H1 (cell line): ENCODE measurements at regions not wholly inside any gene's neighbourhood (a gene's known extent, or its start where the extent isn't known, plus 50 kb on each side); places are given as distances from the start of the nearest gene placed in this dataset.

Experiments used
- CTCF ChIA-PET: fragments of 300-600 bp; sonication (Branson Sonifier 250); formaldehyde crosslinking; loops from one replicate; lab custom pipeline; 2021; ENCODE audit not compliant: partially characterized antibody; lab: Charles Lee
- POLR2A ChIA-PET: fragments of 300-600 bp; sonication (Branson Sonifier 250); formaldehyde crosslinking; loops from one replicate; lab custom pipeline; 2021; ENCODE audit warnings: inconsistent platforms; ENCODE audit not compliant: partially characterized antibody; lab: Charles Lee
- DNase-seq, 2 experiments: peaks; one replicate each; pipeline versions ENCODE4 v3.0.0 to v3.0.0-alpha.2; 2010 to 2022; ENCODE audit warnings: low spot score in 2 of 2, low read depth in 1 of 2, mixed read lengths in 1 of 2
- FAIRE-seq: peaks from 2 replicates; lab custom pipeline; 2011; peaks lifted over from hg19 to GRCh38; lab: Jason Lieb, UNC
- H2AFZ ChIP-seq: 2 replicates; pipeline ENCODE4 v1.8.1; 2012; ENCODE audit warnings: low read length, inconsistent platforms
- H2AK5ac ChIP-seq: 2 replicates; pipeline ENCODE4 v1.6.1; 2013; ENCODE audit warnings: low read depth, low read length
- H2BK120ac ChIP-seq: replicated peaks from 2 replicates; pipeline ENCODE3; 2013; ENCODE audit warnings: low read depth, low read length, inconsistent platforms
- H2BK12ac ChIP-seq: 2 replicates; pipeline ENCODE4 v1.6.1; 2013; ENCODE audit warnings: low read depth, low read length
- H2BK15ac ChIP-seq: 2 replicates; pipeline ENCODE4 v1.6.1; 2013; ENCODE audit warnings: low read length
- H2BK20ac ChIP-seq: 2 replicates; pipeline ENCODE4 v1.6.1; 2013; ENCODE audit warnings: low read length
- H2BK5ac ChIP-seq: 2 replicates; pipeline ENCODE4 v1.6.1; 2013; ENCODE audit warnings: low read depth, low read length
- H3K14ac ChIP-seq: 2 replicates; pipeline ENCODE4 v1.6.1; 2013; ENCODE audit warnings: inconsistent platforms; ENCODE audit not compliant: insufficient read length
- H3K18ac ChIP-seq: 2 replicates; pipeline ENCODE4 v1.6.1; 2013; ENCODE audit warnings: low read length; ENCODE audit errors: extremely low read depth
- H3K23ac ChIP-seq: 2 replicates; pipeline ENCODE4 v1.6.1; 2013; ENCODE audit warnings: inconsistent platforms; ENCODE audit not compliant: insufficient read length
- H3K23me2 ChIP-seq: 2 replicates; pipeline ENCODE4 v1.6.1; 2013; ENCODE audit warnings: low read depth, low read length
- H3K27ac ChIP-seq: 2 replicates; pipeline ENCODE4 v1.6.1; 2011; ENCODE audit warnings: low read depth, low read length, inconsistent platforms
- H3K27me3 ChIP-seq, 4 experiments: replicated peaks in 1 of 4; 1 replicate in 1 of 4; 2 replicates in 3 of 4; pipeline versions ENCODE4 v1.6.1 to v1.8.1; 2011 to 2013; ENCODE audit warnings: low read length in 3 of 4, mild to moderate bottlenecking in 3 of 4, inconsistent platforms in 2 of 4, mixed read lengths in 2 of 4, moderate library complexity in 1 of 4; ENCODE audit not compliant: control insufficient read depth in 3 of 4, insufficient read depth in 3 of 4; ENCODE audit errors: extremely low read depth in 1 of 4
- H3K36me3 ChIP-seq, 4 experiments: 2 replicates each; pipeline versions ENCODE4 v1.6.1 to v1.8.1; 2011 to 2013; ENCODE audit warnings: mild to moderate bottlenecking in 4 of 4, low read length in 3 of 4, moderate library complexity in 2 of 4, control low read depth in 1 of 4, inconsistent platforms in 1 of 4; ENCODE audit not compliant: insufficient read depth in 4 of 4, control insufficient read depth in 2 of 4
- H3K4ac ChIP-seq: replicated peaks from 2 replicates; pipeline ENCODE3; 2013; ENCODE audit warnings: low read length, low read depth, mixed read lengths, inconsistent platforms; ENCODE audit not compliant: insufficient read length
- H3K4me1 ChIP-seq, 4 experiments: replicated peaks in 1 of 4; 1 replicate in 1 of 4; 2 replicates in 3 of 4; pipeline versions ENCODE4 v1.6.1 to v1.8.1; 2011 to 2013; ENCODE audit warnings: low read length in 3 of 4, inconsistent platforms in 2 of 4, mixed read lengths in 1 of 4; ENCODE audit not compliant: insufficient read depth in 4 of 4, control insufficient read depth in 3 of 4
- H3K4me2 ChIP-seq, 2 experiments: 2 replicates each; pipeline versions ENCODE4 v1.6.1 to v1.8.1; 2011 to 2013; ENCODE audit warnings: low read depth in 2 of 2, low read length in 2 of 2, control low read depth in 1 of 2, inconsistent platforms in 1 of 2, mild to moderate bottlenecking in 1 of 2; ENCODE audit not compliant: insufficient read depth in 1 of 2
- H3K4me3 ChIP-seq, 4 experiments: fragments of 200-600, 300-600 bp in 1 of 4; sonication (generic), shearing (Covaris generic), sonication (Bioruptor Twin) in 1 of 4; 2 replicates each; pipeline versions ENCODE4 v1.5.1 to v1.8.1; 2011 to 2016; ENCODE audit warnings: low read length in 4 of 4, low read depth in 3 of 4, control low read depth in 2 of 4, inconsistent platforms in 2 of 4, mild to moderate bottlenecking in 2 of 4, mixed read lengths in 1 of 4, moderate library complexity in 1 of 4; ENCODE audit not compliant: insufficient read depth in 2 of 4; ENCODE audit errors: extremely low read depth in 1 of 4
- H3K56ac ChIP-seq: replicated peaks from 2 replicates; pipeline ENCODE3; 2013; ENCODE audit warnings: low read depth, mild to moderate bottlenecking, mixed read lengths, low read length, inconsistent platforms; ENCODE audit not compliant: insufficient read length
- H3K79me1 ChIP-seq: 2 replicates; pipeline ENCODE4 v1.6.1; 2013; ENCODE audit warnings: low read depth, low read length, control low read depth
- H3K79me2 ChIP-seq, 2 experiments: 2 replicates each; pipeline versions ENCODE4 v1.6.1 to v1.8.1; 2012 to 2013; ENCODE audit warnings: low read length in 2 of 2, mild to moderate bottlenecking in 2 of 2, inconsistent platforms in 1 of 2; ENCODE audit not compliant: insufficient read depth in 2 of 2, control insufficient read depth in 1 of 2
- H3K9ac ChIP-seq, 4 experiments: replicated peaks in 1 of 4; 1 replicate in 1 of 4; 2 replicates in 3 of 4; pipeline versions ENCODE4 v1.6.1 to v1.8.1; 2011 to 2013; ENCODE audit warnings: low read depth in 3 of 4, low read length in 3 of 4, control low read depth in 2 of 4, mild to moderate bottlenecking in 2 of 4, moderate library complexity in 2 of 4, inconsistent platforms in 1 of 4; ENCODE audit errors: extremely low read depth in 1 of 4
- H3K9me3 ChIP-seq, 2 experiments: 2 replicates each; pipeline versions ENCODE4 v1.6.1 to v1.8.1; 2012 to 2013; ENCODE audit warnings: mild to moderate bottlenecking in 2 of 2, moderate library complexity in 2 of 2, control low read depth in 1 of 2, inconsistent platforms in 1 of 2, low read depth in 1 of 2, low read length in 1 of 2, mixed read lengths in 1 of 2; ENCODE audit not compliant: insufficient read depth in 2 of 2
- H4K20me1 ChIP-seq, 2 experiments: replicated peaks in 1 of 2; 2 replicates each; pipeline versions ENCODE3 to v1.8.1; 2011 to 2013; ENCODE audit warnings: inconsistent platforms in 2 of 2, low read length in 2 of 2, mild to moderate bottlenecking in 1 of 2; ENCODE audit not compliant: insufficient read depth in 2 of 2, control insufficient read depth in 1 of 2
- H4K5ac ChIP-seq: 2 replicates; pipeline ENCODE4 v1.6.1; 2013; ENCODE audit warnings: low read length, low read depth, mixed read lengths, inconsistent platforms; ENCODE audit not compliant: insufficient read length
- H4K8ac ChIP-seq: 2 replicates; pipeline ENCODE4 v1.8.0; 2013; ENCODE audit warnings: mild to moderate bottlenecking, moderate library complexity, low read length, inconsistent platforms; ENCODE audit not compliant: insufficient read depth; ENCODE audit errors: extremely low read depth
- H4K91ac ChIP-seq: replicated peaks from 2 replicates; pipeline ENCODE3; 2013; ENCODE audit warnings: low read length, mixed read lengths, inconsistent platforms; ENCODE audit not compliant: insufficient read length
- E2F6 ChIP-seq: IDR thresholded peaks from 2 replicates; pipeline ENCODE4 v1.6.1; 2012; ENCODE audit warnings: inconsistent platforms
- GTF2F1 ChIP-seq: IDR thresholded peaks from 2 replicates; pipeline ENCODE4 v1.6.1; 2012; ENCODE audit warnings: low read depth, low read length, improper control_type of control experiment, borderline replicate concordance
- POLR2A ChIP-seq, 2 experiments: IDR thresholded peaks; 1 replicate in 1 of 2; 2 replicates in 1 of 2; pipeline ENCODE4 v1.6.1; 2011; ENCODE audit warnings: low read depth in 2 of 2, low read length in 2 of 2, mild to moderate bottlenecking in 2 of 2; ENCODE audit errors: control extremely low read depth in 1 of 2
- WGBS, 2 experiments: shearing (Covaris generic) in 1 of 2; methylation state at CpG; one replicate each; pipeline versions ENCODE4 v1.1.6 to v1.1.7; 2013 to 2015; ENCODE audit warnings: low lambda C conversion rate in 2 of 2, mixed read lengths in 2 of 2, inconsistent platforms in 1 of 2, low coverage in 1 of 2, missing lambda C conversion rate in 1 of 2; ENCODE audit not compliant: insufficient replicate concordance in 2 of 2, insufficient coverage in 1 of 2, insufficient read length in 1 of 2; ENCODE audit errors: extremely low coverage in 1 of 2, missing lambda C conversion rate in 1 of 2; 5-methylcytosine and 5-hydroxymethylcytosine counted together

- Histone ChIP-seq H3K9me3 (no peaks in the 10 kb centered on the region), H3K23ac (no peak overlapping the region), H3K9ac (no peak overlapping the region), H3K27ac (no peak overlapping the region), H3K4me2 (no peak overlapping the region), H3K27me3 (no peaks in the 10 kb centered on the region), H2BK120ac (no peak overlapping the region), H2BK20ac (no peak overlapping the region), H4K20me1 (no peaks in the 10 kb centered on the region), H3K18ac (no peak overlapping the region), H2BK5ac (no peak overlapping the region), H3K4me1 (no peaks in the 10 kb centered on the region), H2AK5ac (no peak overlapping the region), H3K14ac (no peak overlapping the region), H3K56ac (no peak overlapping the region), H2BK15ac (no peak overlapping the region), H3K23me2 (no peaks in the 10 kb centered on the region), H3K36me3 (no peaks in the 10 kb centered on the region), H4K91ac (no peak overlapping the region), H3K79me1 (no peaks in the 10 kb centered on the region), H3K4me3 (no peak overlapping the region), H4K8ac (no peak overlapping the region), H2AFZ (no peak overlapping the region), H2BK12ac (no peak overlapping the region), H4K5ac (no peak overlapping the region), H3K79me2 (no peaks in the 10 kb centered on the region), H3K4ac (no peak overlapping the region)
- CTCF ChIA-PET = interaction anchor here (1.3 kb wide), 1 partner anchor 424 kb away, joined by 3 read pairs; no protein-coding TSS in a partner anchor
- no peak for FAIRE-seq
- DNase-seq = no peak
- whole genome bisulfite sequencing, 2 experiments = 85% methylated on average over 3 of the region's 3 CpGs; no CpG with 5 or more reads in 1 of the 2 experiments
- TF ChIP-seq GTF2F1 (no peak), E2F6 (no peak), POLR2A (IDR thresholded peaks at IDR 0.05; ENCODE audit: control extremely low read depth in 1 of 2, low read depth in 2 of 2, low read length in 2 of 2) (no peak)
- POLR2A ChIA-PET = no interaction called here
Observed at GRCh38 chr1:193806079-193807048, 620.0 kb upstream of the B3GALT2 start.
